ENCODE measurements at regions not wholly inside any gene's neighbourhood (a gene's known extent, or its start where the extent isn't known, plus 50 kb on each side); places are given as distances from the start of the nearest gene placed in this dataset.

GRCh38 chr5:123705741-123706140 lies 193.8 kb downstream of the CSNK1G3 start:
- no peak for TF ChIP-seq GATA2 (IDR thresholded peaks at IDR 0.05; ENCODE audit: low read depth, low read length)
- TF ChIP-seq GATA3 (IDR thresholded peaks at IDR 0.05; ENCODE audit: low read depth, low read length) = no peak

Data from SH-SY5Y (cell line).